ENCODE measurements at regions not wholly inside any gene's neighbourhood (a gene's known extent, or its start where the extent isn't known, plus 50 kb on each side); places are given as distances from the start of the nearest gene placed in this dataset.

DNA sequence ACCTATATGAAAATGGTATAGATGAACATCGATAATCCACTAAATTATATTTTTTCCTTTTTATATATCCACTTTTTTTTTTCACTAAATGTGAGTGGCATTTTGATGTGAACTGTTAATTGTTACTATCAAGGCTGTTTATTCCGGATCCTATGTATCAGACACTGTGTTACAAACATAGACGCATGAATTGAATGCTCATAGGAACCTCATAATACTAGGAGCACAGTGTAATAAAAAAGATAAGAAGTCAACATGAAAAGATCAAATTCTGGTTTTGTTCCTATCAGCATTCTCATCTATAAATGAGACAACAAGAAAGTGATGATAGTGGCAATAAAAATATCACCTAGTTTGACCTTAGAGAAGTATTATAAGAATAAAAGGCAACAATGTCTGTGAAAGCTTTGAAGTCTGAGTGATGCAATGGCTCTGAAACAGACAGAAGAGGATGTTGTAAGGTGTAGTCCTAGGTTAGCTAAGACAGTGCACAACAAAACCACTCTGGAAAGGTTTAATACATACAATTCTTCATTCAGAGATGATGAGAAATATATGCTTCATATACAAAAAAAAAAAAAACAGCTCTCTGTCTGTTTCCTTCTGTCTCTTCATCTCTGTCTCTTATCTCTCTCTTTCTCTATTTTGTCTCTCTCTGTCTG, 148.6 kb upstream of the NLGN4X start:
- no peaks in the 10 kb centered on the region for H3K36me3 ChIP-seq (replicated peaks in 1 of 2; ENCODE audit: control insufficient read depth in 1 of 2, insufficient read depth in 2 of 2, low read length in 1 of 2)
- H3K4me3 ChIP-seq (ENCODE audit: low read depth in 2 of 2, low read length in 1 of 2) = no peak overlapping the region
- 20% methylated on average over 3 of the region's 3 CpGs for WGBS (ENCODE audit: low lambda C conversion rate)
- no peaks in the 10 kb centered on the region for H3K79me2 ChIP-seq (ENCODE audit: insufficient read depth)
- TF ChIP-seq JUND (IDR thresholded peaks at IDR 0.05) (no peak), FOSL2 (IDR thresholded peaks at IDR 0.05; ENCODE audit: borderline replicate concordance, low read depth) (no peak), ZBTB33 (IDR thresholded peaks at IDR 0.05; ENCODE audit: borderline replicate concordance, low read depth) (no peak)
- no peaks in the 10 kb centered on the region for H3K27me3 ChIP-seq (ENCODE audit: insufficient read depth)
- H3F3A ChIP-seq (replicated peaks; ENCODE audit: insufficient read depth) = no peaks in the 10 kb centered on the region
- no peaks in the 10 kb centered on the region for H3K9me3 ChIP-seq
- no peaks in the 10 kb centered on the region for H3K4me1 ChIP-seq (ENCODE audit: control insufficient read depth in 1 of 2, insufficient read depth in 2 of 2, low read depth in 1 of 2, low read length in 1 of 2)
- no peaks in the 10 kb centered on the region for H4K20me1 ChIP-seq (ENCODE audit: insufficient read depth)
- no peaks in the 10 kb centered on the region for H3K9me2 ChIP-seq
- CTCF ChIA-PET = interaction anchor here (2.2 kb wide), 1 partner anchor 14 kb away, joined by 8 read pairs; no protein-coding TSS in a partner anchor
- H3K9ac ChIP-seq = no peak overlapping the region
- no peak overlapping the region for H3K27ac ChIP-seq (ENCODE audit: low read depth in 2 of 2, low read length in 1 of 2)
- DNase-seq = no peak
- POLR2A ChIA-PET = no interaction called here
- no peak overlapping the region for H3K4me2 ChIP-seq
- H2AFZ ChIP-seq (ENCODE audit: low read depth) = no peak overlapping the region

GRCh38 chrX:6374556-6374955, 145.9 kb upstream of the NLGN4X start:
- Histone ChIP-seq H2AFZ (ENCODE audit: low read depth) (no peak overlapping the region), H3K4me1 (ENCODE audit: control insufficient read depth in 1 of 2, insufficient read depth in 2 of 2, low read depth in 1 of 2, low read length in 1 of 2) (no peaks in the 10 kb centered on the region), H3K9me2 (no peaks in the 10 kb centered on the region), H3K27ac (ENCODE audit: low read depth in 2 of 2, low read length in 1 of 2) (no peak overlapping the region), H4K20me1 (ENCODE audit: insufficient read depth) (no peaks in the 10 kb centered on the region), H3K4me3 (ENCODE audit: low read depth in 2 of 2, low read length in 1 of 2) (no peak overlapping the region), H3K9ac (no peak overlapping the region), H3K79me2 (ENCODE audit: insufficient read depth) (no peaks in the 10 kb centered on the region), H3K9me3 (no peaks in the 10 kb centered on the region), H3K4me2 (no peak overlapping the region), H3K27me3 (ENCODE audit: insufficient read depth) (no peaks in the 10 kb centered on the region), H3F3A (replicated peaks; ENCODE audit: insufficient read depth) (no peaks in the 10 kb centered on the region), H3K36me3 (replicated peaks in 1 of 2; ENCODE audit: control insufficient read depth in 1 of 2, insufficient read depth in 2 of 2, low read length in 1 of 2) (no peaks in the 10 kb centered on the region)
- DNase-seq = no peak
- 11% methylated on average over 10 of the region's 10 CpGs for WGBS (ENCODE audit: low lambda C conversion rate)
- CTCF ChIA-PET = interaction anchor here (1.0 kb wide), 1 partner anchor 9 kb away, joined by 3 read pairs; no protein-coding TSS in a partner anchor
- POLR2A ChIA-PET = no interaction called here
- TF ChIP-seq POLR2AphosphoS5 (IDR thresholded peaks at IDR 0.05; ENCODE audit: low read depth, low read length) (no peak), JUND (IDR thresholded peaks at IDR 0.05) (no peak), PBX3 (IDR thresholded peaks at IDR 0.05) (no peak), EZH2phosphoT487 (IDR thresholded peaks at IDR 0.05; ENCODE audit: borderline replicate concordance, low read depth) (no peak)
- TF ChIP-seq, protein P1, sequence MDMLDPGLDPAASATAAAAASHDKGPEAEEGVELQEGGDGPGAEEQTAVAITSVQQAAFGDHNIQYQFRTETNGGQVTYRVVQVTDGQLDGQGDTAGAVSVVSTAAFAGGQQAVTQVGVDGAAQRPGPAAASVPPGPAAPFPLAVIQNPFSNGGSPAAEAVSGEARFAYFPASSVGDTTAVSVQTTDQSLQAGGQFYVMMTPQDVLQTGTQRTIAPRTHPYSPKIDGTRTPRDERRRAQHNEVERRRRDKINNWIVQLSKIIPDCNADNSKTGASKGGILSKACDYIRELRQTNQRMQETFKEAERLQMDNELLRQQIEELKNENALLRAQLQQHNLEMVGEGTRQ (IDR thresholded peaks at IDR 0.05; ENCODE audit: borderline replicate concordance, low read depth, low read length) = no peak
